ENCODE measurements at regions not wholly inside any gene's neighbourhood (a gene's known extent, or its start where the extent isn't known, plus 50 kb on each side); places are given as distances from the start of the nearest gene placed in this dataset.

DNA sequence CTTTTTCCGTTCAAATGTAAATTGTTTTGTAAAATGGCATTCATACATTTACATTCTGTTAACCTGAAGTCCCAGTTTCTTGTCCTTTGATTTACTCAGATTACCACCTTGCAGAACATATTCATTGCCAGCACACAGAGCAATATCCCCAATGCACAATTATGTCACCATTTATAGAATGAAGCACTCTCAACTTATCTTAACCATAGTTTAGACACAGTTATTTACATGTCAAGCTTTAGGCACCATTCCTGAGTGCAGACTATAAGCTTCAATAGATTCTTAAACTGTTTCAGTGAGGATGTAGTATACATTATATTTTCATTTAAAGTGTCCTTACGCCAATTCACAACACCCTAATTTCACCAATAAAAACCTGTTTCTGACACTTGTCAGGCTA lies 1977.9 kb downstream of the SUCLG1 start:
- H3K4me1 ChIP-seq, result no peaks in the 10 kb centered on the region
- no peaks in the 10 kb centered on the region for H3K27me3 ChIP-seq
- H3K27ac ChIP-seq, result no peak overlapping the region
- ATAC-seq (ENCODE audit: low FRiP score in 2 of 2) (no peak), DNase-seq (no peak)
- H3K9me3 ChIP-seq, result no peaks in the 10 kb centered on the region
- TF ChIP-seq POLR2AphosphoS5 (IDR thresholded peaks at IDR 0.05), result no peak
- TF ChIP-seq EP300 (IDR thresholded peaks at IDR 0.05), result no peak
- TF ChIP-seq CTCF (IDR thresholded peaks at IDR 0.05), result no peak
- TF ChIP-seq POLR2A (IDR thresholded peaks at IDR 0.05), result no peak
- WGBS, 2 donors, result 81 to 86% methylated on average over 2 of the region's 2 CpGs
- no peaks in the 10 kb centered on the region for H3K36me3 ChIP-seq
- H3K4me3 ChIP-seq, result no peak overlapping the region

DNA sequence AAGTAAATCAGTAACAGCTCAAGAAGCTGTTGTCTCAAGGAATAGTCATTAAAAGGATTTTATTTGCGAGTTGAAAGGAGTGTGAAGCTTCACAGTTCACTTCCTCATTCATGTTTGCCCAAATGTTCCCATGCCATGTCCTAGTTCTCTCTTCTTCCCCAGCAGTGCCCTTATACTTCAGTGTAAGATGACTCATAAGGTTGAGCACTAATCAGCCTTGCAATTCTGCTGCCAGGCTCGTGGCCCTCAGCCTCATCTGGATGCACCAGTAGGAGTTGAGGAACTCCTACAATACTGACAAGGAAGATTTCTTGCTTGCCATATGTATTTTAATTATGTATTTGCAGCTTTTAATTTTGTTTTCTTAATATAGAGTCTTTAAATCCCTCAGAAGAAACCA lies 1980.4 kb downstream of the SUCLG1 start:
- ATAC-seq (ENCODE audit: low FRiP score in 2 of 2) (no peak), DNase-seq (no peak)
- H3K27ac ChIP-seq, result no peak overlapping the region
- no peaks in the 10 kb centered on the region for H3K27me3 ChIP-seq
- H3K4me3 ChIP-seq, result no peak overlapping the region
- H3K9me3 ChIP-seq, result no peaks in the 10 kb centered on the region
- H3K36me3 ChIP-seq, result no peaks in the 10 kb centered on the region
- 69 to 76% methylated on average over 2 of the region's 2 CpGs for WGBS, 2 donors
- H3K4me1 ChIP-seq, result no peaks in the 10 kb centered on the region
- TF ChIP-seq POLR2A (IDR thresholded peaks at IDR 0.05) (no peak), POLR2AphosphoS5 (IDR thresholded peaks at IDR 0.05) (no peak), EP300 (IDR thresholded peaks at IDR 0.05) (no peak), CTCF (IDR thresholded peaks at IDR 0.05) (no peak)

DNA sequence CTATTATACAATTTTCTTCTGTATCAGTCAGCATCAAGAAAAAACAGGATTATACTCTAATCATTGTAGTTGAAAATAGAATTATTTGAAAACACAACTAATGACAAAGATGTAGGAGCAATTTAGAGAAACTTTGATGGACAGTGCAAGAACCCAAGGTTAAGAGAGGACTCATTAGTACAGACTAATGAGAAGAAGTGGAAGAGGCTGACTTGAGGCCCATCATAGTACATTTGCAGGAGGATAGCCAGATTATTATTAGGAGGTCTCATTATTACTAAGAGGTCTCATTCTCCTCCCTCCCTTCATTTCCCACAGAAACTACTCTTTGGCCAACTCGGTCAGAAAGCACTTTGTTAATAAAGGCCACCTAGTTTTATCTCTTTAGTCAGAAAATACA lies 1983.0 kb downstream of the SUCLG1 start:
- no peaks in the 10 kb centered on the region for H3K36me3 ChIP-seq
- no peaks in the 10 kb centered on the region for H3K9me3 ChIP-seq
- H3K4me1 ChIP-seq, result no peaks in the 10 kb centered on the region
- 85 to 87% methylated on average over 1 of the region's 1 CpG for WGBS, 2 donors
- DNase-seq (no peak), ATAC-seq (ENCODE audit: low FRiP score in 2 of 2) (no peak)
- no peaks in the 10 kb centered on the region for H3K27me3 ChIP-seq
- H3K4me3 ChIP-seq, result no peak overlapping the region
- TF ChIP-seq POLR2AphosphoS5 (IDR thresholded peaks at IDR 0.05), result no peak
- no peak overlapping the region for H3K27ac ChIP-seq

- Histone ChIP-seq H3K27me3 (no peaks in the 10 kb centered on the region), H3K27ac (no peak overlapping the region), H3K36me3 (no peaks in the 10 kb centered on the region), H3K4me1 (no peaks in the 10 kb centered on the region), H3K4me3 (no peak overlapping the region), H3K9me3 (no peaks in the 10 kb centered on the region)
- WGBS, 2 donors, result 83 to 92% methylated on average over 2 of the region's 2 CpGs
- no peak for TF ChIP-seq POLR2AphosphoS5 (IDR thresholded peaks at IDR 0.05)
- no peak for TF ChIP-seq CTCF (IDR thresholded peaks at IDR 0.05)
- no peak for TF ChIP-seq POLR2A (IDR thresholded peaks at IDR 0.05)
- no peak for TF ChIP-seq EP300 (IDR thresholded peaks at IDR 0.05)
- ATAC-seq (ENCODE audit: low FRiP score in 2 of 2) (no peak), DNase-seq (no peak)
These were observed 2030.8 kb downstream of the SUCLG1 start for GRCh38 chr2:82428251-82428650.

DNA sequence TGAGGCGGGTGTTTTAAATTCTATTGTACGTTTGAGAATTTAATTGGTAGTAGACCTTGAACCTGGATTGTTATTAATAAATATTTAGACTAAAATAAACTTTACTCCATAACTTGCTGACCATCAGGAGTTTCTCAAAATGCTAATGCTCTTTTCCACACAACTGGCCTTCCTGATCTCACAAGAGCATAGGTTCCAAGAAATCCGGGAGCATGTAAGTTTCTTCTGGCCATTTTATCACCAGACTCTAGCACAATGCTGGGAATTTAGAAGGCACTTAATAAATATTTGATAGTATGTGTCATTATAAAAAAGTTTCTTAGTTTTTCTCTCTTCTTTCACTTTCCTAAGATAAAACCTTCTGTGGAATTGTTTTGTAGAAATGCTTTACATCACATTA lies 2047.1 kb downstream of the SUCLG1 start:
- DNase-seq, result no peak
- 62 to 63% methylated on average over 3 of the region's 3 CpGs for WGBS, 2 donors
- no peaks in the 10 kb centered on the region for H3K4me1 ChIP-seq
- no peaks in the 10 kb centered on the region for H3K27me3 ChIP-seq
- H3K27ac ChIP-seq, result no peak overlapping the region
- no peak overlapping the region for H3K4me3 ChIP-seq
- no peaks in the 10 kb centered on the region for H3K9me3 ChIP-seq
- no peak for ATAC-seq (ENCODE audit: low FRiP score in 2 of 2)
- H3K36me3 ChIP-seq, result no peaks in the 10 kb centered on the region
- TF ChIP-seq EP300 (IDR thresholded peaks at IDR 0.05), result no peak
- TF ChIP-seq CTCF (IDR thresholded peaks at IDR 0.05), result no peak
- TF ChIP-seq POLR2A (IDR thresholded peaks at IDR 0.05), result no peak
- TF ChIP-seq POLR2AphosphoS5 (IDR thresholded peaks at IDR 0.05), result no peak

Data from upper lobe of left lung (tissue), 6 donors.